Retinal pigment epithelial cell (primary cell): ENCODE measurements at regions not wholly inside any gene's neighbourhood (a gene's known extent, or its start where the extent isn't known, plus 50 kb on each side); places are given as distances from the start of the nearest gene placed in this dataset.

Experiments used
- DNase-seq: peaks from one replicate; pipeline ENCODE4 v3.0.0-alpha.2; 2010; ENCODE audit warnings: low read depth
- H3K4me3 ChIP-seq: 2 replicates; pipeline ENCODE4 v1.5.1; 2011; ENCODE audit warnings: mild to moderate bottlenecking, low read length, control low read depth, moderate library complexity
- CTCF ChIP-seq: conservative IDR thresholded peaks from 2 replicates; pipeline ENCODE4 v1.5.1; 2011; ENCODE audit warnings: low read depth, low read length, control low read depth, inconsistent platforms

GRCh38 chr5:2995667-2996066, 244.2 kb upstream of the IRX2 start:
- H3K4me3 ChIP-seq: no peak overlapping the region
- no peak for DNase-seq
- TF ChIP-seq CTCF: no peak

DNA sequence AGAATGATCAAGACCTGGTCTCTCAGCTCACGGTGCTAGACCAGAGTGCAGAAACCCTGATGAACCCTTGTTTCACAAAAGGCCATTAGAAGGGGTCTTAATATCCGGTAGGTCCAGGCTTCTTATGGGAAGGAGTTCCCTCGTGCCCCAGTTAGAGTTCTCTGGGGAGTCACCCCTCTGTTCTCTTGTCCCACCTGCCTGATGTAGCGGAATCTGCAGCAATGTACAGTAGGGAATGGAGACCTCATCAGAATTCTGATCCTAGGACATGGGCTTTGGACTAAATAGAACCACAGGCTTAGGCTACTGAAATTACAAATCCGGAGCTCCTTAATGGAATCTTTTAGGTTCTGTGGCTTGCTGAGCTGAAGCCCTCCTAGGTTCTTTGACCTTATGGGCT, 243.6 kb upstream of the IRX2 start:
- DNase-seq: no peak
- no peak for TF ChIP-seq CTCF
- H3K4me3 ChIP-seq: no peak overlapping the region

GRCh38 chr5:2993771-2994170, 242.3 kb upstream of the IRX2 start:
- TF ChIP-seq CTCF: no peak
- H3K4me3 ChIP-seq: no peak overlapping the region
- DNase-seq: no peak

DNA sequence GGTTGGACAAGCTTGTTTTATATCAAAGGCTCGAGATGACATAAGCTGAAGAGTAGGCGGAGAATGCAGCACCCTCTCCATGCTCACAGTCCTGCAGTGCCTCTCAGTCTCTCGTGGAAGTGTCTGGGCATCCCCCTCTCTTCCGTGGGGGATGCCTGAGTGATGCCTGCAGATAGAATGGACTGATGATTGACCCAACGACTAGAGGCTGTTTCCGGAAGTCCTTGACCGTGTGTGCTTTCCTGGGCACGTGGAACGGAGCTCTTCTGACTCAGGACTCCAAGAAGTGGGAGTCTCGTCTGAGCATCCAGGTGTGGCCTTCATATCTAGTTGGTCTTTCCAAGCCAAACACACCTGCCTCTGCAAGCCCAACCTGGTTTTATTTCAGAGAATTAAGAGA, 241.8 kb upstream of the IRX2 start:
- no peak overlapping the region for H3K4me3 ChIP-seq
- TF ChIP-seq CTCF: no peak
- DNase-seq: no peak

- TF ChIP-seq CTCF: no peak
- no peak for DNase-seq
Observed at GRCh38 chr5:2992806-2993205, 241.3 kb upstream of the IRX2 start.

DNA sequence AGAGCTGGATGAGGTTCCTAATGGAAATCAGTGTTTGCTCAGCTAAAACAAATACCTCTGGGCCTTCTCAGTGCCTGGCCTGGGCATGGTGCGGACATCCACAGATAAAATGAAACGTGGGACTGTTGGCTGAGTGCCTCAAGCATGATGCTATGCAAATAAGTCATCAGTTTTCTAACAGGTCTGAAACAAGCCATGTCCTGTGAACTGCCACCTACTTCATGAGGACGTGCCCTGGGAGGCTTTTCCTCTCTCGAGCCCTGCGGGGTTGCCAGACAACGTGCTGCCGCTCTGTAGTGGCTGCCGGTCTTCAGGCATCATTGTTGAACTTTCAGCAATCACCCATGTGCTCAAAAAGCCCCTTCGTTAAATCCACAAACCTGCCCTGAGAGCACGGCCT, 240.4 kb upstream of the IRX2 start:
- TF ChIP-seq CTCF: no peak
- no peak overlapping the region for H3K4me3 ChIP-seq
- DNase-seq: no peak

More at GRCh38 chr5:2992806-2993205, 241.3 kb upstream of the IRX2 start:
- H3K4me3 ChIP-seq: no peak overlapping the region

DNA sequence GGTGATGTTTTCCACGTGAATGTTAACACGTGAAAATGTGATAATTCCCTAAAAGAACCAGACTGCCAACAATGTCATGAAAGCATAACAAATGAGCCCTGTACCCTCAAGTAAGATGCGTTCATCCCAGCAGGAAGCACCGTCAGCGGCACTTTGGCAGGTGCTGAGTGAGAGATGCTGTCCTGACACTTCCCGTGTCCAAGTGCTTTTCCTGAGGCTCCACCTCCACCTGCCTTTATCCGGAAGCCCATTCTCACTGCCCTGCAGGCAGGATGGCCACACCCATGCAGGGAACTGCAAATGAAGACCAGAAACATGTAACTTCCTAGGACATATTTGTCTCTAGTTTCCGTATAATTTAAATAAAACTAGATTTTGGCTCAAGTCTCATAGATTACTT, 238.0 kb upstream of the IRX2 start:
- no peak for DNase-seq

More for the DNA sequence above, 238.0 kb upstream of the IRX2 start:
- TF ChIP-seq CTCF: no peak
- H3K4me3 ChIP-seq: no peak overlapping the region
